Erythroblast (primary cell): ENCODE measurements at regions not wholly inside any gene's neighbourhood (a gene's known extent, or its start where the extent isn't known, plus 50 kb on each side); places are given as distances from the start of the nearest gene placed in this dataset.
A peak's percentile ranks its signal among the peaks of the same experiment; 100 is the strongest.

Experiments used
- DNase-seq, 2 experiments: peaks; one replicate each; lab custom pipeline; 2025; lab: John Stamatoyannopoulos, UW
- GATA1 ChIP-seq: IDR thresholded peaks from 2 replicates; pipeline ENCODE4 v1.6.1; 2011; ENCODE audit warnings: low read depth, mild to moderate bottlenecking, control low read depth, low read length, moderate library complexity
- POLR2A ChIP-seq: IDR thresholded peaks from 2 replicates; pipeline ENCODE4 v1.6.1; 2011; ENCODE audit warnings: mild to moderate bottlenecking, low read length

DNA sequence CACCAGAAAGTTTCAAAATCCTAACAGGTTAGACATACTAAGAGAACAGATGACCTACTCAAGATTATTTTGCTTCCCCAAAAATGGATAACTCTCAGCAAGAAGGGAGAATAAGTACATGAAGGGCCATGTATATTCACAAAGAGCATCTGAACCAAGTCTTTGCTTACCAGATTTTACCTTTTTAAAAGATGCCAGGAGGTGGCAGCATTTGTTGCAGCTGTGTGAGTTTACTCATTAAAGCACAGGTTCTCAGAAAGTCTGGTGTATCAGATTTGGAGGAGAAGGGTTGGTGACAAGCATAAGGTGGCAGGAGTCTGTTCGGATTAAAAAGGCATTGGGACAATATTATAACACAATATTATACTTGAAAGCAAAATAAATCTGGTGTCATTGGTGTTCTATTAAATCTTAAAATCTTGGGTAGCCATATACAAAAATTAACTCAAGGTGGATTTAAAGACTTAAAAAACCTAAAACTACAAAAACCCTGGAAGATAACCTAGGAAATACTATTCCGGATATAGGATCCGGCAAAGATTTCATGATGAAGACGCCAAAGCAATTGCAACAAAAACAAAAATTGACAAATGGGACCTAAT lies 51.3 kb upstream of the NFKB1 start:
- DNase-seq: peak; percentile 64 to 71
- TF ChIP-seq GATA1 (no peak), POLR2A (no peak)

DNA sequence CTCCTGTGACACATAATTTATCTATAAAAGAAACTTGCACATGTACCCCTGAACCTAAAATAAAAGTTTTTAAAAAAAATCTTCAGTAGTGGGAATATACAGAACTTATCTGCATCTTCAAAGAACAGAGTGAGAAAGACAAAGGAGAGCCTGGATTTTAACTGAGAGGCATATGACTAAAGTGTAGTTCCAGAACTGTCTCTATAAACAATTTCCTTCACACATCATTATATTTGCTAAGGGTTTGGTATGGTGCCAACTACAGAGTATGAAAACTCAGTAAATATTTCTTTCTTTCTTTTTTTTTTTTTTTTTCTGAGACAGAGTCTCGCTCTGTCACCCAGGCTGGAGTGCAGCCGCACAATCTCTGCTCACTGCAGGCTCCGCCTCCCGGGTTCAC lies 49.9 kb upstream of the NFKB1 start:
- TF ChIP-seq POLR2A (no peak), GATA1 (no peak)
- DNase-seq: no peak
